HL-60 (cell line): ENCODE measurements at regions not wholly inside any gene's neighbourhood (a gene's known extent, or its start where the extent isn't known, plus 50 kb on each side); places are given as distances from the start of the nearest gene placed in this dataset.

ENCODE experiments used
- TF ChIP-seq, protein P1 (sequence below): IDR thresholded peaks from one replicate; pipeline ENCODE4 v1.5.1; 2011; ENCODE audit warnings: low read length, control low read depth, inconsistent platforms; ENCODE audit not compliant: insufficient read depth
- TF ChIP-seq, protein P2 (sequence below): IDR thresholded peaks from 2 replicates; pipeline ENCODE4 v1.6.1; 2012; ENCODE audit warnings: low read depth; ENCODE audit not compliant: insufficient replicate concordance

DNA sequence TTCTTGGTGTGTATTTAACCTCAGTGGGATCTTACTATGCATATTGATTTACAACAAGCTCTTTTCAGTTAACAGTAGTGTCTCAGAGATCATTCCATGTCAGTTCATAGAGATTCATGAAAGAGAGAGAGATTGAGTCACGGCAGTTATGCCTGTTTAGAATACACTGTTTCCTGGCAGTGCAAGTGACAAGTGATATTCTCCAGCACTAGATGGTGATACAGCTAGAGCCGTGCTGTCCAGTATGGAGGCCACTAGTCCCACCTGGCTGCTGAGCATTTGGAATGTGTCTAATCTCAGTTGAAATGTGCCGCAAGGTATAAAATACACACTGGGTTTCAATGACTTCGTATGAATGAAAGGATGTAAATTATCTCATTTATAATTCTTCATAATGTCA is 184.4 kb downstream of the SUDS3 start:
- TF ChIP-seq, protein P1, sequence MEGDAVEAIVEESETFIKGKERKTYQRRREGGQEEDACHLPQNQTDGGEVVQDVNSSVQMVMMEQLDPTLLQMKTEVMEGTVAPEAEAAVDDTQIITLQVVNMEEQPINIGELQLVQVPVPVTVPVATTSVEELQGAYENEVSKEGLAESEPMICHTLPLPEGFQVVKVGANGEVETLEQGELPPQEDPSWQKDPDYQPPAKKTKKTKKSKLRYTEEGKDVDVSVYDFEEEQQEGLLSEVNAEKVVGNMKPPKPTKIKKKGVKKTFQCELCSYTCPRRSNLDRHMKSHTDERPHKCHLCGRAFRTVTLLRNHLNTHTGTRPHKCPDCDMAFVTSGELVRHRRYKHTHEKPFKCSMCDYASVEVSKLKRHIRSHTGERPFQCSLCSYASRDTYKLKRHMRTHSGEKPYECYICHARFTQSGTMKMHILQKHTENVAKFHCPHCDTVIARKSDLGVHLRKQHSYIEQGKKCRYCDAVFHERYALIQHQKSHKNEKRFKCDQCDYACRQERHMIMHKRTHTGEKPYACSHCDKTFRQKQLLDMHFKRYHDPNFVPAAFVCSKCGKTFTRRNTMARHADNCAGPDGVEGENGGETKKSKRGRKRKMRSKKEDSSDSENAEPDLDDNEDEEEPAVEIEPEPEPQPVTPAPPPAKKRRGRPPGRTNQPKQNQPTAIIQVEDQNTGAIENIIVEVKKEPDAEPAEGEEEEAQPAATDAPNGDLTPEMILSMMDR, result no peak
- TF ChIP-seq, protein P2, sequence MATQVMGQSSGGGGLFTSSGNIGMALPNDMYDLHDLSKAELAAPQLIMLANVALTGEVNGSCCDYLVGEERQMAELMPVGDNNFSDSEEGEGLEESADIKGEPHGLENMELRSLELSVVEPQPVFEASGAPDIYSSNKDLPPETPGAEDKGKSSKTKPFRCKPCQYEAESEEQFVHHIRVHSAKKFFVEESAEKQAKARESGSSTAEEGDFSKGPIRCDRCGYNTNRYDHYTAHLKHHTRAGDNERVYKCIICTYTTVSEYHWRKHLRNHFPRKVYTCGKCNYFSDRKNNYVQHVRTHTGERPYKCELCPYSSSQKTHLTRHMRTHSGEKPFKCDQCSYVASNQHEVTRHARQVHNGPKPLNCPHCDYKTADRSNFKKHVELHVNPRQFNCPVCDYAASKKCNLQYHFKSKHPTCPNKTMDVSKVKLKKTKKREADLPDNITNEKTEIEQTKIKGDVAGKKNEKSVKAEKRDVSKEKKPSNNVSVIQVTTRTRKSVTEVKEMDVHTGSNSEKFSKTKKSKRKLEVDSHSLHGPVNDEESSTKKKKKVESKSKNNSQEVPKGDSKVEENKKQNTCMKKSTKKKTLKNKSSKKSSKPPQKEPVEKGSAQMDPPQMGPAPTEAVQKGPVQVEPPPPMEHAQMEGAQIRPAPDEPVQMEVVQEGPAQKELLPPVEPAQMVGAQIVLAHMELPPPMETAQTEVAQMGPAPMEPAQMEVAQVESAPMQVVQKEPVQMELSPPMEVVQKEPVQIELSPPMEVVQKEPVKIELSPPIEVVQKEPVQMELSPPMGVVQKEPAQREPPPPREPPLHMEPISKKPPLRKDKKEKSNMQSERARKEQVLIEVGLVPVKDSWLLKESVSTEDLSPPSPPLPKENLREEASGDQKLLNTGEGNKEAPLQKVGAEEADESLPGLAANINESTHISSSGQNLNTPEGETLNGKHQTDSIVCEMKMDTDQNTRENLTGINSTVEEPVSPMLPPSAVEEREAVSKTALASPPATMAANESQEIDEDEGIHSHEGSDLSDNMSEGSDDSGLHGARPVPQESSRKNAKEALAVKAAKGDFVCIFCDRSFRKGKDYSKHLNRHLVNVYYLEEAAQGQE, result no peak
